Activated naive CD4-positive, alpha-beta T cell treated with anti-CD3 and anti-CD28 coated beads for 36 hours (primary cell): ENCODE measurements at regions not wholly inside any gene's neighbourhood (a gene's known extent, or its start where the extent isn't known, plus 50 kb on each side); places are given as distances from the start of the nearest gene placed in this dataset.

Experiments
- CTCF ChIA-PET: fragments of 350-600 bp; sonication (Branson Sonifier 250); formaldehyde crosslinking; loops from one replicate; lab custom pipeline; 2021; ENCODE audit warnings: antibody characterized with exemption; lab: Charles Lee
- DNase-seq: peaks from one replicate; pipeline ENCODE4 v3.0.0-alpha.2; 2020
- H3K27ac Mint-ChIP-seq: one replicate; pipeline ENCODE4 v1.8.0; 2021; ENCODE audit warnings: mild to moderate bottlenecking, mixed read lengths
- H3K27me3 Mint-ChIP-seq: one replicate; pipeline ENCODE4 v1.8.0; 2021; ENCODE audit warnings: low read depth, mixed read lengths
- H3K36me3 Mint-ChIP-seq: one replicate; pipeline ENCODE4 v1.8.0; 2021; ENCODE audit warnings: low read depth, mixed read lengths
- H3K4me1 Mint-ChIP-seq: one replicate; pipeline ENCODE4 v1.8.0; 2021; ENCODE audit warnings: low read depth, mixed read lengths
- H3K4me3 Mint-ChIP-seq: one replicate; pipeline ENCODE4 v1.8.0; 2021; ENCODE audit warnings: mild to moderate bottlenecking, moderate library complexity, mixed read lengths
- H3K9me3 Mint-ChIP-seq: one replicate; pipeline ENCODE4 v1.8.0; 2021; ENCODE audit warnings: mixed read lengths
- intact Hi-C: fragments of 100-400 bp; cut with micrococcal nuclease; formaldehyde crosslinking; loops from one replicate; pipeline ENCODE4 v1.15.1; 2023

DNA sequence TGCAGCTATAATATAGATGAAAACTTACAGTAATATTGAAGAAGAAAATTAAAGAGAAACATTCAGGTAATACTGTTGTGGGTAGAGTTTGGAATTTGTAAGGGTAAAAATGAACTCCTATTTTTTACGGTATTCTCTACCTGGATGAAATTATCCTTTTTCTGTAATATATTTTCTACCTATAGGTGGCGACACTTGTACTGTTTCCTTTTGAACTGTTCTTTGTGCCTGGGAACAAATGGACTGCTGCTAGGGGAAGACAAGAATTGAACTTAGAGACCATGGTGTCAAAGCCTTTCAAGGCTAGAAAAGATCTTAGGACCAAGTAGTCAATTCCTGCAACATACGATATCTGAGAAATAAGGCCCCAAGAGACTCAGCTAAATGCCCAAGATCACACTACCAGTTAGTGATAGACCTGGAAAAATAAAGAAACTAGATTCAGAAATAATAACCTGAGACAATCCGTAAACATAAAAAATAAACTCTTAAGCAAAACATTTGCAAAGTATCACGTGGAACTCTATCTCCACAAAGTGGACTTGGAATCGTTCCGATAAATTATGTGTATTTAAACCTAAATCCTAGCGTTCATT lies 383.8 kb downstream of the TFAP2A start:
- Mint-ChIP-seq H3K9me3 (no peaks in the 10 kb centered on the region), H3K4me3 (no peak overlapping the region), H3K36me3 (no peaks in the 10 kb centered on the region), H3K4me1 (no peaks in the 10 kb centered on the region), H3K27me3 (peaks cover 2% of the 10 kb centered on the region), H3K27ac (no peak overlapping the region)
- intact Hi-C loops, result loop anchor here (1.0 kb wide), 1 partner anchor 398 kb away; no protein-coding TSS in a partner anchor
- DNase-seq, result no peak
- CTCF ChIA-PET, result interaction anchor here (0.8 to 2.2 kb wide), 5 partner anchors 10 to 532 kb away, joined by 3 to 7 read pairs (median 4); no protein-coding TSS in a partner anchor

DNA sequence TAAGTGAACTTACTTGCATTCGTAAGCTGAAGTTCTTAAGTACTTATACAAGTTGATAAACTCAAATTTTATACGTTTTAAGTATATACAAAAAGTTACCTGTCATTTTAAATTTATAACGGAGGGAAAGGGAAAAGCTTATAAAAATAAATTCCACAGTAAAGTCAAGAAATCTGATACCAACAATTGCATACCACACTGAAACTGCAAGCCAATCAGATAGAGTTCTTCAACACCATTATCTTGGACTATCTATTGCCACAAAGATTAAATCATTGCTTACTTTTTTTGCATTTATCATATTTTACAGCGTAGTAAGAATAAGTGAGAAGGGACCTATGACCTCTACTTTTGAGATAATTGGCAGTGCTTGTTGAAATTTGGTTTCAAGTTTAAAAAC lies 386.7 kb downstream of the TFAP2A start:
- H3K9me3 Mint-ChIP-seq, result no peaks in the 10 kb centered on the region
- no peak overlapping the region for H3K4me3 Mint-ChIP-seq
- H3K4me1 Mint-ChIP-seq, result no peaks in the 10 kb centered on the region
- H3K27ac Mint-ChIP-seq, result no peak overlapping the region
- H3K27me3 Mint-ChIP-seq, result peaks cover 2% of the 10 kb centered on the region
- CTCF ChIA-PET, result no interaction called here
- intact Hi-C loops, result no loop called here
- no peaks in the 10 kb centered on the region for H3K36me3 Mint-ChIP-seq
- DNase-seq, result no peak

DNA sequence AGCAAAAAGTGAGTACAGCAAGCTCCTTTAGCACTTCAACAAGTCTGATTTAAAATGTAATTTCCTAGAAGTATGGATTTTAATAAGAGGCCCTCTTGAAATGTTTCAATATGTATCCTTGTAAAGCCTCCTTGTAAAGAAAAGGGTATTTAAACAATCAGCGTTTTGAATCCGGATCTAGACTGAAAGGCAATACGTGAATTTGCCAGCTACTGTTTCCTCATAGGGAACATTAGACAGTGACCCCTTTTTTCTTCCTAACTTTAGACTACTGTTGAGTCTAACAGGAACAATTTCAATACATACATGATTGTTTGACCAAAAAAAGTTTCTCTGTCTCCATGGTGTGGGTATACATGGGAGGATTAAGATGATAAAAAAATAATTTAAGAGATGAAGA lies 395.0 kb downstream of the TFAP2A start:
- no peaks in the 10 kb centered on the region for H3K4me1 Mint-ChIP-seq
- no peak for DNase-seq
- peaks cover 4% of the 10 kb centered on the region for H3K9me3 Mint-ChIP-seq
- H3K27me3 Mint-ChIP-seq, result peaks cover 2% of the 10 kb centered on the region
- no peak overlapping the region for H3K4me3 Mint-ChIP-seq
- no peaks in the 10 kb centered on the region for H3K36me3 Mint-ChIP-seq
- intact Hi-C loops, result no loop called here
- CTCF ChIA-PET, result no interaction called here
- H3K27ac Mint-ChIP-seq, result no peak overlapping the region

DNA sequence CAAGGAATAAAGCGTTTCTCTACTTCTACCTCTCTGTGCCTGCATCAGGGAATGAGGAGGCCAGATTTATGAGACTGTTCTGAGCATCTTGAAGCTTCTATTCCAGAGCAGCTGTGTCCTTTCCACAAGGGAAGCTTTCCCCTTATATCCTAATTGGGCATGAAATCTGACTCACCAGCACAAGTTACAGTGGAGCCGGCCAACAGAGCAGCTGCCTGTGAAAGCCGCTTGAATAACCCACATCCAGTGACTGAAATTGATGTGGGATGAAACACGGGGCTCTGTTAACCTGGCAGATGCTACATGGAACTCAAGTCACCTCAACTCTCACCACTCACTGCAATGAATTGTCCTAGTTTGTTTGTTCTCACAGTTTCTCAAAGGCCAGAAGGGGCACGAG lies 400.3 kb downstream of the TFAP2A start:
- Mint-ChIP-seq H3K27me3 (no peaks in the 10 kb centered on the region), H3K36me3 (no peaks in the 10 kb centered on the region), H3K4me3 (no peak overlapping the region), H3K27ac (no peak overlapping the region), H3K9me3 (peaks cover 2% of the 10 kb centered on the region), H3K4me1 (no peaks in the 10 kb centered on the region)
- DNase-seq, result no peak
- CTCF ChIA-PET, result no interaction called here
- intact Hi-C loops, result no loop called here

DNA sequence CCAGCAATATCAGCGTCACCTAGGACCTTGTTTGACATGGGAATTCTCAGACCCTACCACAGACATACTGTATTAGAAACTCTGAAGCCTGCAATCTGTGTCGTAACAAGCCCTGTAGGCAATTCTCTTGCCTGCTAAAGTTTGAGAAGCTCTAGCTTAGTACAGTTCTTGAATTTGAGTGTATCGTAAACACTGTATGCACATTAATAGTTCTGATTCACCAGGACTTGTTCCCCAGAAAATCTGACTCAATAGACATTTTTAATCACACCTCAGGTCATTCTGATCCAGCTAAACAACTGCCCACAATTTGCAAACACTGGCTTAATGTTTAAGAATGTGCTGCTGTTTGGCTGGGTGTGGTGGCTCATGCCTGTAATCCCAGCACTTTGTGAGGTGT lies 414.3 kb downstream of the TFAP2A start:
- DNase-seq, result no peak
- CTCF ChIA-PET, result interaction anchor here (0.5 kb wide), 1 partner anchor 16 kb away, joined by 4 read pairs; no protein-coding TSS in a partner anchor
- H3K36me3 Mint-ChIP-seq, result no peaks in the 10 kb centered on the region
- intact Hi-C loops, result no loop called here
- no peak overlapping the region for H3K4me3 Mint-ChIP-seq
- H3K27ac Mint-ChIP-seq, result no peak overlapping the region
- peaks cover 3% of the 10 kb centered on the region for H3K27me3 Mint-ChIP-seq
- no peaks in the 10 kb centered on the region for H3K9me3 Mint-ChIP-seq
- no peaks in the 10 kb centered on the region for H3K4me1 Mint-ChIP-seq

DNA sequence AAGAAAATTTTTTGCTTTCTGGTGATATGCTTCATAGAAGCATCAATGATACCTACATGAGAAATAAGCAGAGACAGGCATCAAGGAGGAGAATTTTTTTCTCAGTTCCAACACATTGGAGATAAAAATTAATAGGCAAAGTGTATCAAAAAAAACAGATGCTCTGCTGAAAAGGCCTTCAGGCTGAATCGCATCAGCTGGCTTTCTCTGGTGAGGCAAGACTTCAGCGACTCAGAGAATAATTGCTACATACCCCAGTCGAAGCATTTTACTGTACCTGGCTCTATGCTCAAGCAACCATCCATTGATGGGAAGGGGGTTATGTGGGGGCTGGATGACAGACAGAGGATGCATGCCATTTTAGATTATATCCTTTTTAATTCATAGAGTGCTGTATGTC lies 415.1 kb downstream of the TFAP2A start:
- Mint-ChIP-seq H3K27ac (no peak overlapping the region), H3K4me3 (no peak overlapping the region), H3K9me3 (no peaks in the 10 kb centered on the region), H3K36me3 (no peaks in the 10 kb centered on the region), H3K27me3 (peaks cover 3% of the 10 kb centered on the region), H3K4me1 (no peaks in the 10 kb centered on the region)
- CTCF ChIA-PET, result no interaction called here
- DNase-seq, result no peak
- intact Hi-C loops, result no loop called here

DNA sequence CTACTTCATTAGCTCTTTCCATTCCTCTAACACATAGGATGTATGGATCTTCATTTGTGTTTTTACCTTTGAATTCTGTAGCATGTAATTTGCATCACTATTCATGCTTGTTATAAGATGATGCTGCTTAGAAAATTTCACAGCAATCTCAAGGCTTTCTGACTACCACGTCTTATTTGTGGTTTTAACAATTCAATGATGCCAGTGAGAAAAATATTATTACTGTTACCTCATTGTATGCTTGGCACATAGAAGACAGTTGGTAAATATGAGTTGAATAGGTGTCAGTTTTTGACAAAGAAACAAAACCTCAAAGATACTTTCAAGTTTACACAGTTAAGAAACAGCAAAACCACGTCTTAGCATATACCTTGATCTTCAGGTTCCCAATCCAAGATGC lies 428.6 kb downstream of the TFAP2A start:
- Mint-ChIP-seq H3K4me3 (no peak overlapping the region), H3K4me1 (no peaks in the 10 kb centered on the region), H3K27me3 (no peaks in the 10 kb centered on the region), H3K9me3 (peaks cover 3% of the 10 kb centered on the region), H3K36me3 (no peaks in the 10 kb centered on the region), H3K27ac (no peak overlapping the region)
- intact Hi-C loops, result no loop called here
- DNase-seq, result no peak
- CTCF ChIA-PET, result no interaction called here

DNA sequence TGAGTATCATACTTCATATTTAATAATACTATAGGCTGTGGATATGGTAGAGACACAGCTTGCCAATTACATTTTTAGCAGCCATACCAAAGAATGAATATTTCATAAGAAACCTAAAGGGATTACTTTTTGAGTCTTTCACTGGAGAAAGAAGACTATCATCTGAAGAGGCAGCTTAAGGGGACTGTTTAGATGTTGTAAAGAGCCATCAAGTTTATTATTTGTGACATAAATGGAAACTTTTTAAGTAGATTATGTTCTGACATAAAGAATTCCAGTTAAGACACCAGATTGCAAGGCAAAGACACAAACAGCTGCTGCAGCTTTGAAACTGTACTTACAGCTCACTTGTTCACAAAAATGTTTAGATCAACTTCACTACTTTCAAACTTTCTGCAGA lies 429.4 kb downstream of the TFAP2A start:
- intact Hi-C loops, result no loop called here
- Mint-ChIP-seq H3K27me3 (no peaks in the 10 kb centered on the region), H3K4me3 (no peak overlapping the region), H3K36me3 (no peaks in the 10 kb centered on the region), H3K4me1 (no peaks in the 10 kb centered on the region), H3K9me3 (peaks cover 3% of the 10 kb centered on the region), H3K27ac (no peak overlapping the region)
- CTCF ChIA-PET, result no interaction called here
- DNase-seq, result no peak

DNA sequence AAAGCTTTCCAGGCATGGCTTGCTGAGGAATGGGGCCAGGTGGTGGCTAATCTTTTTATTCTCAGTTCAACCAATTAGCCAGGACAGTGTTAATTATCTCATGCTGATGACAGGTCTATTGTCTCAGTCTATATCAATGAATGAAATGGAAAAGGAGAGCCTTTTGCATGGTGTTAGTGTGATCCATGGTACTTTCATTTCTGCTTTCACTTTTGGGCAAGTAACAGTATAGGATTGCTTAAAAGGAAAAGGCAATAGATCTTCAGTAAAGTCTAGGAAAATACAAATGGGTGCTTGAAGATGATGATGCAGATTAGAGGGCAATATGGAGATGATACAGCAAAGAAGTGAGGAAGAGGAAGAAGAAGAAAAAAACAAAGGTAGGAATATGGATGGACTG lies 430.3 kb downstream of the TFAP2A start:
- no peaks in the 10 kb centered on the region for H3K27me3 Mint-ChIP-seq
- intact Hi-C loops, result no loop called here

DNA sequence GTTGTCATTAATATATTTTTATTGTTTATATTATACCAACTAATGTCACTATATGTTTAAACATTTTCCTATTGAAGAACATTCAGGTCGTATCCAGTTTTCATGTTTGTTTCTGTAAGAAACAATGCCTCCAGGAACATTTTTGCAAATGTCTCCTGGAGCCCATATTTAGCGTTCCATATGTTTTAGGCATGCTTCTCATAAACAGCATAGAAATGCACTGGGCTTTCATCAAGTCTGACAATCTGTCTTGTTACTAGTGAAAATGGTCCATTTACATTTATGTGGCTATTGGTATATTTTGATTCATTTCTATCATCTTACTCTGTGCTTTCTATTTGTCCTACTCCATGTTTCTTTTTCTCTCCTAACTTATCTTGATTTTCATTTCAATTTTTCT lies 431.7 kb downstream of the TFAP2A start:
- no peaks in the 10 kb centered on the region for H3K27me3 Mint-ChIP-seq

More for the DNA sequence above, 430.3 kb downstream of the TFAP2A start:
- Mint-ChIP-seq H3K4me1 (no peaks in the 10 kb centered on the region), H3K36me3 (no peaks in the 10 kb centered on the region), H3K4me3 (no peak overlapping the region), H3K27ac (no peak overlapping the region), H3K9me3 (peaks cover 3% of the 10 kb centered on the region)
- CTCF ChIA-PET, result no interaction called here
- no peak for DNase-seq

DNA sequence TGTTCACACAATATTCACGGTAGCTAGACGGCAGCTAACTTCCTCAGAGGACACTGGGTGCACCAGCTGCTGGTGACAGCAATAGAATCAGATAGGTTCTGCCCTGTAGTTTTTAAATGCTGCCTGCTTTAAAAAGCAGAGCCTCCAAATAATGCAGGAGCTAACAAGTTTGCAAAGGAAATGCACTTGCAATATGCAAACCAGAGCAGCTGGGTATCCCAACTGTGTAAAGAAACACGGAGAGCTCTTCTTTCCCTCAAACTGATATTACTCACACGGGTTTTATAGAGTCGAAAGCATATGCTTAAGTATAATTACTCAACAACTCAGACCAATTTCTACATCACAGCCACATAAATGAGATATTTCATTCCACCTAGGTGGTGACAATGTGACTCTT lies 432.7 kb downstream of the TFAP2A start:
- intact Hi-C loops, result no loop called here
- Mint-ChIP-seq H3K9me3 (peaks cover 3% of the 10 kb centered on the region), H3K4me3 (no peak overlapping the region), H3K27me3 (no peaks in the 10 kb centered on the region), H3K4me1 (no peaks in the 10 kb centered on the region), H3K36me3 (no peaks in the 10 kb centered on the region), H3K27ac (no peak overlapping the region)
- CTCF ChIA-PET, result no interaction called here
- DNase-seq, result no peak

More for the DNA sequence above, 431.7 kb downstream of the TFAP2A start:
- Mint-ChIP-seq H3K27ac (no peak overlapping the region), H3K9me3 (peaks cover 3% of the 10 kb centered on the region), H3K4me1 (no peaks in the 10 kb centered on the region), H3K36me3 (no peaks in the 10 kb centered on the region), H3K4me3 (no peak overlapping the region)
- CTCF ChIA-PET, result no interaction called here
- intact Hi-C loops, result no loop called here
- no peak for DNase-seq

DNA sequence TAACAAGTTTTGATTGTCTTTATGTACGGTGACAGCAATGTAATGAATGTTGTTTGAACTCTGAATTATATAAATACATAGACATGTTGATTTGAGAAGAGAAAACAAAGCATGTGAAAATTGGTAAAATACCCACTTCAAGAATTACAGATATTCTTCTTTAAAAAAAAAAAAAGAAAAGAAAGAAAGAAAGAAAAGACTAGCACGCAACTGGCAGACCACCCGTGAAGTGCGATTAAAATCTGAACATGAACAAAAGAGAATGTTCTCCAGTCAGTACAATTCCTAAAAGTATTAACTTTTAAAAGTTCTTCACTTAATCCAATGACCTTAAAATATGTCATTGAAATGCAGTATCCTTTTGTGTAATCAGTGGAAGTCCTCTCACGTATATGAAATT lies 434.9 kb downstream of the TFAP2A start:
- no peak for DNase-seq
- Mint-ChIP-seq H3K4me1 (no peaks in the 10 kb centered on the region), H3K4me3 (no peak overlapping the region), H3K27me3 (no peaks in the 10 kb centered on the region), H3K9me3 (peaks cover 3% of the 10 kb centered on the region), H3K36me3 (no peaks in the 10 kb centered on the region), H3K27ac (no peak overlapping the region)
- intact Hi-C loops, result no loop called here
- CTCF ChIA-PET, result no interaction called here

DNA sequence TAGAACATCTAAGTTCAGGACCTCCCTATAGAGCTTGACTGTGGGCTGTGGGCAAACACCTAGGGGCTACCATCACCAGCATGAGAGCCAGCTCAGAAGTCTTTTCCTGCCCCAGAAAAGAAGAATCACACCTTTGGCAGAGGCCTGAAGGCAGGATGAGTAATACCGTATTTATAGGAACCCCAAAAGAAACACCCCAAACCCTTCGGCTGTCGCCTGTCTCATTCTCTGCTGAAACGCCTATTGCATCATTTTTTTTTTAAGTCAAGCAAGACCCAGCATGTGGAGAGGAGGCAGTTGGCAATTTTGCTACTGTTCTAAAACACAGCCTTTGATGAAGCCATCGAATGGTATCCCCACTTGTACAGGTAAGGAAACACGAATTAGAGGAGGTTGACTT lies 436.4 kb downstream of the TFAP2A start:
- no peaks in the 10 kb centered on the region for H3K9me3 Mint-ChIP-seq
- intact Hi-C loops, result no loop called here
- H3K4me1 Mint-ChIP-seq, result no peaks in the 10 kb centered on the region
- DNase-seq, result no peak
- no peaks in the 10 kb centered on the region for H3K36me3 Mint-ChIP-seq
- H3K27ac Mint-ChIP-seq, result no peak overlapping the region
- no peak overlapping the region for H3K4me3 Mint-ChIP-seq
- CTCF ChIA-PET, result no interaction called here
- H3K27me3 Mint-ChIP-seq, result no peaks in the 10 kb centered on the region
